ENCODE measurements at regions not wholly inside any gene's neighbourhood (a gene's known extent, or its start where the extent isn't known, plus 50 kb on each side); places are given as distances from the start of the nearest gene placed in this dataset.

- Histone ChIP-seq H3K4me1 (ENCODE audit: control insufficient read depth, insufficient read depth, low read length) (no peaks in the 10 kb centered on the region), H3K4me2 (ENCODE audit: control insufficient read depth, insufficient read depth) (no peak overlapping the region), H3K79me2 (ENCODE audit: control insufficient read depth, insufficient read depth, low read length) (no peaks in the 10 kb centered on the region), H3K9me3 (replicated peaks; ENCODE audit: control insufficient read depth, insufficient read depth, low read length) (no peaks in the 10 kb centered on the region), H3K9ac (ENCODE audit: control insufficient read depth, insufficient read depth, low read length) (no peak overlapping the region), H3K27ac (ENCODE audit: control insufficient read depth, insufficient read depth) (no peak overlapping the region), H3K36me3 (ENCODE audit: control insufficient read depth in 2 of 2, insufficient read depth in 2 of 2, low read length in 1 of 2) (no peaks in the 10 kb centered on the region), H2AFZ (ENCODE audit: control insufficient read depth, low read depth, low read length) (no peak overlapping the region), H4K20me1 (ENCODE audit: control insufficient read depth, insufficient read depth) (no peaks in the 10 kb centered on the region), H3K27me3 (replicated peaks in 1 of 2; ENCODE audit: control insufficient read depth in 2 of 2, insufficient read depth in 2 of 2, low read length in 1 of 2) (no peaks in the 10 kb centered on the region), H3K4me3 (no peak overlapping the region)
- intact Hi-C loops (cut with micrococcal nuclease; ENCODE audit: unreplicated experiment) (no loop called here), in situ Hi-C loops (cut with MboI) (no loop called here)
- ChIA-PET POLR2A (no interaction called here), RAD21 (ENCODE audit: unreplicated experiment) (no interaction called here), SMC1A (ENCODE audit: uncharacterized antibody, unreplicated experiment) (interaction anchor here (1.0 to 1.4 kb wide), 2 partner anchors 19 to 25 kb away, joined by 3 to 4 read pairs; no protein-coding TSS in a partner anchor), CTCF (no interaction called here)
- ATAC-seq (no peak), FAIRE-seq (no peak), DNase-seq (ENCODE audit: low read depth, low spot score) (no peak)
- no TSS peak for BruUV-seq (replicated peaks)
- no peak for TF ChIP-seq E2F4 (IDR thresholded peaks at IDR 0.05; ENCODE audit: low read depth, low read length)
- no peak for TF ChIP-seq MYC (IDR thresholded peaks at IDR 0.05; ENCODE audit: insufficient read depth, insufficient read length, insufficient replicate concordance, low read length, severe bottlenecking)
- no peak for TF ChIP-seq NRF1 (conservative IDR thresholded peaks at IDR 0.05; ENCODE audit: low read depth, low read length)
- no peak for TF ChIP-seq MYB (IDR thresholded peaks at IDR 0.05; ENCODE audit: borderline replicate concordance, low read depth, low read length)
- TF ChIP-seq ZBED1 (IDR thresholded peaks at IDR 0.05; ENCODE audit: borderline replicate concordance): no peak
- no peak for TF ChIP-seq CEBPZ (IDR thresholded peaks at IDR 0.05; ENCODE audit: low read depth, low read length)
- no peak for TF ChIP-seq ZNF592 (IDR thresholded peaks at IDR 0.05)
- no peak for TF ChIP-seq ZNF622 (IDR thresholded peaks at IDR 0.05)
- no peak for TF ChIP-seq RB1 (IDR thresholded peaks at IDR 0.05; ENCODE audit: borderline replicate concordance)
- TF ChIP-seq TAF1 (IDR thresholded peaks at IDR 0.05; ENCODE audit: borderline replicate concordance, low read depth, low read length): no peak
- WGBS (ENCODE audit: insufficient coverage, insufficient replicate concordance, low lambda C conversion rate, missing lambda C conversion rate): 0% methylated on average over 1 of the region's 1 CpG
Measured at GRCh38 chr13:80904386-80904785, 563.5 kb upstream of the SPRY2 start.

Data from GM12878 (cell line).